Ascending aorta (tissue), 2 donors: ENCODE measurements at regions not wholly inside any gene's neighbourhood (a gene's known extent, or its start where the extent isn't known, plus 50 kb on each side); places are given as distances from the start of the nearest gene placed in this dataset.

ENCODE experiments used
- DNase-seq, 2 donors: peaks; one replicate each; pipeline ENCODE4 v3.0.0-alpha.2; 2019; ENCODE audit warnings: low spot score in 2 of 2
- H3K27ac ChIP-seq, 2 donors: fragments of 200-600 bp; sonication (generic); one replicate each; pipeline ENCODE4 v1.5.1; 2016 to 2017; ENCODE audit warnings: mild to moderate bottlenecking in 1 of 2
- H3K27me3 ChIP-seq: fragments of 200-600 bp; sonication (generic); one replicate; pipeline ENCODE4 v1.5.1; 2017
- H3K36me3 ChIP-seq, 2 donors: fragments of 200-600 bp; sonication (generic); one replicate each; pipeline ENCODE4 v1.5.1; 2016
- H3K4me1 ChIP-seq, 2 donors: fragments of 200-600 bp; sonication (generic); one replicate each; pipeline ENCODE4 v1.5.1; 2016 to 2017; ENCODE audit warnings: mild to moderate bottlenecking in 1 of 2
- H3K4me3 ChIP-seq, 2 donors: fragments of 200-600 bp; sonication (generic); one replicate each; pipeline ENCODE4 v1.5.1; 2016 to 2017; ENCODE audit warnings: mild to moderate bottlenecking in 1 of 2
- H3K9me3 ChIP-seq, 2 donors: fragments of 200-600 bp; sonication (generic); one replicate each; pipeline ENCODE4 v1.5.1; 2016
- intact Hi-C: fragments of 100-400 bp; cut with DNase I; formaldehyde crosslinking; loops from one replicate; pipeline ENCODE4 v1.15.1; 2023
- TF ChIP-seq, protein P1 (sequence below), 3 experiments: fragments of 200-600 bp in 2 of 3; fragments of 450-650 bp in 1 of 3; sonication (generic) in 2 of 3; IDR thresholded peaks; one replicate each; pipeline ENCODE4 v1.5.1; 2016 to 2019; ENCODE audit warnings: antibody characterized with exemption in 3 of 3, mild to moderate bottlenecking in 1 of 3, moderate library complexity in 1 of 3

DNA sequence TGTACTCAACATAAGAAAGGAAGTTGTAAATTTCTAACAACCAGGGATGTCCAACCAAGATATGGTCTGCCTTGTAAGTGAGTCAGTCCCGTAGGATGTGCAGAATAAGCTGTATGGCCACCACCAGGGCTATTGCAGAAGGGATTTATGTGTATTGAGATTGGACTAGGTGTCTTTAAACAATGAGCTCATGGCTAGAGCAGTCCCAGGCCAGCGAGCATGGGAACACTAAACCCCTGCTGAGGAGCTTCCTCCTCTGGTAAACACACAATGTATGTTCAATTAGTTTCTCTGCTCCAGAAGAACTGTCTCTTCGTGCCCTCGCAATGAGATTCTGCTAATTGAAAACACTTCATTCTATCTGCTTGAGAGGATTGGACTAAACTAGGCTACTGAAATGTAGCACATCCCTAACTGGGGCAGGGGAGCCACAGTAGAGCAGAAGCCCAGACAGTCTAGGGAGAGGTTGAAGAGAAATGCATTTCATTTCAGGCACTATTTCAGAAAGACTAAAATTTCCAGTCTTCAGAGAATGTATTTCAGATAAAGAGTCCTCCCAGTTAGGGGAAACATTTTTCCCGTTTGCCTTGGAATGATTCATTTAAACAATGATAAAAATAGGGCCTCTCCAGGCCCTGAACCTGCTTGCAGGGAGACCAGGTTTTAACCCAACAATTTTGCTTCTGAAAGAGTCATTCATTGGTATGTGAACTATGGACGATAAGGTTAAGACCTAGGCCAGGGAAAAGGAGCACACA, 154.7 kb downstream of the FAM114A2 start:
- Histone ChIP-seq H3K4me1 (peaks cover 0 to 13% of the 10 kb centered on the region in 2 donors), H3K9me3 (no peaks in the 10 kb centered on the region), H3K27me3 (no peaks in the 10 kb centered on the region), H3K36me3 (no peaks in the 10 kb centered on the region), H3K27ac (peak overlapping the region; percentile 46 to 49), H3K4me3 (no peak overlapping the region)
- no peak for DNase-seq
- intact Hi-C loops, result no loop called here
- TF ChIP-seq, protein P1, sequence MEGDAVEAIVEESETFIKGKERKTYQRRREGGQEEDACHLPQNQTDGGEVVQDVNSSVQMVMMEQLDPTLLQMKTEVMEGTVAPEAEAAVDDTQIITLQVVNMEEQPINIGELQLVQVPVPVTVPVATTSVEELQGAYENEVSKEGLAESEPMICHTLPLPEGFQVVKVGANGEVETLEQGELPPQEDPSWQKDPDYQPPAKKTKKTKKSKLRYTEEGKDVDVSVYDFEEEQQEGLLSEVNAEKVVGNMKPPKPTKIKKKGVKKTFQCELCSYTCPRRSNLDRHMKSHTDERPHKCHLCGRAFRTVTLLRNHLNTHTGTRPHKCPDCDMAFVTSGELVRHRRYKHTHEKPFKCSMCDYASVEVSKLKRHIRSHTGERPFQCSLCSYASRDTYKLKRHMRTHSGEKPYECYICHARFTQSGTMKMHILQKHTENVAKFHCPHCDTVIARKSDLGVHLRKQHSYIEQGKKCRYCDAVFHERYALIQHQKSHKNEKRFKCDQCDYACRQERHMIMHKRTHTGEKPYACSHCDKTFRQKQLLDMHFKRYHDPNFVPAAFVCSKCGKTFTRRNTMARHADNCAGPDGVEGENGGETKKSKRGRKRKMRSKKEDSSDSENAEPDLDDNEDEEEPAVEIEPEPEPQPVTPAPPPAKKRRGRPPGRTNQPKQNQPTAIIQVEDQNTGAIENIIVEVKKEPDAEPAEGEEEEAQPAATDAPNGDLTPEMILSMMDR (IDR thresholded peaks at IDR 0.05), result no peak

DNA sequence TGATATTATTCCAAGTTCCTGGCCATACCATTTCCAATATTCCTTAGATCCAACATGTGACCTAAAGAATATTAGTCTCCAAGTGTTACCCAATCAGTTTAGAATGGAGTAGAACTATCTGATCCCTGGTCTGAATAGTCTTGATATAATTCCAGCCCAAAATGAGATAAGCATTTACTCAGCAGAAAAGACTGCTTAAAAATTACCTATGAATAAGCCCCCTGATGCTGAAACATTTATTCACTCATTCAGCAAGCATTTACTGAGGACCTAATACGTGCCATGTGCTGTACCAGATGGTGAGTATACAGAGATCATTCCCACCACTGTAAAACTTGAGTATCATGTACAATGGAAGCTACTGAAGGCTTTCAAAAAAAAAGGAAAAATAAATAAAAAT, 157.0 kb downstream of the FAM114A2 start:
- no peak for DNase-seq
- no peak overlapping the region for H3K4me3 ChIP-seq
- TF ChIP-seq, protein P1 (IDR thresholded peaks at IDR 0.05), result no peak
- no peaks in the 10 kb centered on the region for H3K9me3 ChIP-seq
- no peak overlapping the region for H3K27ac ChIP-seq
- H3K27me3 ChIP-seq, result no peaks in the 10 kb centered on the region
- H3K4me1 ChIP-seq, result peaks cover 0 to 13% of the 10 kb centered on the region in 2 donors
- no peaks in the 10 kb centered on the region for H3K36me3 ChIP-seq
- intact Hi-C loops, result no loop called here

DNA sequence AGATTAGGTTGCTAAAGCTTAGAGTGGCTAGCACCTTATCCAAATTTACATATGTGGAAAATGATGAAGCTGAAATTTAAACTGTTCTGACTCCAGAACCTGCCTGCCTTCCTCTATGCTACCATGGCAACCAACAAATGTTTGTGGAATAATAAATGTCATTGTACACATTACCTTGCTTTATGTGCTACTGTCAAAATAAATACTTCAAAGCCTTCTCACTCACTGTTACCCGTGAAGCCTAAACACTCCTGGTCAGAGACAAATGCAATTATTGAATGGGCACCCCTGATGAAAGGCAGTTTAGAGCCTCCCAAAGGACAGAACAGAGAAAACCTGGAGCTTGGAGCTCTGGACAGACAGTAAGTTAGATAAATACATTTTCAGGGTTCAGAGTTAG, 158.6 kb downstream of the FAM114A2 start:
- intact Hi-C loops, result no loop called here
- Histone ChIP-seq H3K4me3 (no peak overlapping the region), H3K4me1 (peaks cover 0 to 13% of the 10 kb centered on the region in 2 donors), H3K9me3 (peaks cover 0 to 3% of the 10 kb centered on the region in 2 donors), H3K27me3 (no peaks in the 10 kb centered on the region), H3K36me3 (no peaks in the 10 kb centered on the region), H3K27ac (no peak overlapping the region)
- no peak for DNase-seq
- TF ChIP-seq, protein P1 (IDR thresholded peaks at IDR 0.05), result no peak

DNA sequence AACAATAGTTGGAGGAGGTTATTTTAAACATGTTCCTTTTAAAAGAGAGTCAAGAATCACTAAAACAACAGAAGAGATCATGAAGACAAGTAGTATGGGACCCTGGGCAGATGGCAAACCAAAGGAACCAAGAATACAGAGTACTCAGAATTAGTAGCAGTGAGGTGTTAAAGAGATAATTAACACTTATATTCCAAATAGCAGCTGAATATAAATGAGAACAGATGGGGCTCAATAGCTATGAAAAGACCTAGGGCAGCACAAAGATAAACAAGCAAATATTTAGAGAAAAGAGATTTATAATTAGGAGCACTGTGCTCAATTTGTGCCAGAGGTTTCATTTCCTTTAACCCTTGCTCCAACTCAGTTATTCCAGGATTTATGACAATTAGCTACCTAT, 159.1 kb downstream of the FAM114A2 start:
- Histone ChIP-seq H3K9me3 (peaks cover 0 to 8% of the 10 kb centered on the region in 2 donors), H3K27ac (no peak overlapping the region), H3K4me1 (peaks cover 0 to 13% of the 10 kb centered on the region in 2 donors), H3K27me3 (no peaks in the 10 kb centered on the region), H3K4me3 (no peak overlapping the region), H3K36me3 (no peaks in the 10 kb centered on the region)
- TF ChIP-seq, protein P1 (IDR thresholded peaks at IDR 0.05), result no peak
- intact Hi-C loops, result no loop called here
- no peak for DNase-seq

DNA sequence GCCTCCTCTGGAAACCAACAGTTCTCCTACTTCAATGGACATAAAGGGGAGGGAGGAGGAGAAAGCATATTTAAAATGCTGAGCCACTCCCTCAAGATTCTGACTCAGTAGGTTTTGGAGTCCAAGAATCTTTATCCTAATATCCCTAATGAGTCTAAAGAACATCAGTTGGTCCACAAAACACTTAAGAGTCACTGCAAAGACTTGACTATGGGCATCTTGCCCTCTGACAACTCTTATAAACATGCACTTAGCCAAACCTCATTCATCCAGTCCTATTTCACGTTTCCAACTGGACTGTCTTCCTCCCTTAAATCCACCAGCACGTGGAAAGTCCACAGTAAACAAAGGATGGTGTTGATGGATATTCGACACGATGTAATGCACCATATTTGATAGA, 172.5 kb downstream of the FAM114A2 start:
- TF ChIP-seq, protein P1 (IDR thresholded peaks at IDR 0.05), result no peak
- DNase-seq, result no peak
- intact Hi-C loops, result no loop called here
- Histone ChIP-seq H3K27me3 (no peaks in the 10 kb centered on the region), H3K4me3 (no peak overlapping the region), H3K36me3 (no peaks in the 10 kb centered on the region), H3K4me1 (no peaks in the 10 kb centered on the region), H3K9me3 (no peaks in the 10 kb centered on the region), H3K27ac (no peak overlapping the region)
